Breast epithelium (tissue), 3 donors: ENCODE measurements at regions not wholly inside any gene's neighbourhood (a gene's known extent, or its start where the extent isn't known, plus 50 kb on each side); places are given as distances from the start of the nearest gene placed in this dataset.

Experiments used
- CTCF ChIP-seq, 3 donors: fragments of 450-650 bp; IDR thresholded peaks; one replicate each; pipeline ENCODE4 v1.5.1; 2016 to 2017; ENCODE audit warnings: antibody characterized with exemption in 3 of 3, mild to moderate bottlenecking in 3 of 3, moderate library complexity in 3 of 3
- POLR2A ChIP-seq: fragments of 450-650 bp; IDR thresholded peaks from one replicate; pipeline ENCODE4 v1.6.1; 2016; ENCODE audit warnings: antibody characterized with exemption, mild to moderate bottlenecking, moderate library complexity
- POLR2AphosphoS5 ChIP-seq, 3 donors: sonication (generic); formaldehyde crosslinking; IDR thresholded peaks; one replicate each; pipeline ENCODE4 v1.6.1; 2017; ENCODE audit warnings: antibody characterized with exemption in 3 of 3

GRCh38 chr3:3927965-3928364 is 128.7 kb downstream of the LRRN1 start:
- TF ChIP-seq CTCF (IDR thresholded peaks at IDR 0.05) (no peak), POLR2AphosphoS5 (IDR thresholded peaks at IDR 0.05) (no peak), POLR2A (no peak)
